ENCODE measurements at regions not wholly inside any gene's neighbourhood (a gene's known extent, or its start where the extent isn't known, plus 50 kb on each side); places are given as distances from the start of the nearest gene placed in this dataset.

- Histone ChIP-seq H3K27ac (ENCODE audit: low read depth in 1 of 2, low read length in 2 of 2) (no peak overlapping the region), H3K9me3 (replicated peaks in 1 of 2; ENCODE audit: control insufficient read depth in 1 of 2, insufficient read depth in 1 of 2, low read length in 2 of 2) (peaks cover 0 to 5% of the 10 kb centered on the region in 2 donors), H2AFZ (ENCODE audit: insufficient read depth, low read depth, low read length, poor library complexity, severe bottlenecking) (no peak overlapping the region), H4K20me1 (ENCODE audit: insufficient read depth, low read length) (no peaks in the 10 kb centered on the region), H3K4me1 (ENCODE audit: control insufficient read depth in 1 of 2, insufficient read depth in 2 of 2, low read length in 2 of 2) (no peaks in the 10 kb centered on the region), H3K79me2 (ENCODE audit: insufficient read depth, low read length) (no peaks in the 10 kb centered on the region), H3K36me3 (replicated peaks in 1 of 2; ENCODE audit: control insufficient read depth in 1 of 2, insufficient read depth in 2 of 2, low read length in 2 of 2) (no peaks in the 10 kb centered on the region), H3K4me2 (replicated peaks; ENCODE audit: extremely low read depth, low read length, poor library complexity, severe bottlenecking) (no peak overlapping the region), H3K27me3 (ENCODE audit: control insufficient read depth in 2 of 2, insufficient read depth in 2 of 2, low read length in 2 of 2) (no peaks in the 10 kb centered on the region), H3K9ac (ENCODE audit: insufficient read depth, low read length, poor library complexity, severe bottlenecking) (no peak overlapping the region), H3K4me3 (replicated peaks in 1 of 3; ENCODE audit: low read depth in 2 of 3, low read length in 3 of 3) (no peak overlapping the region)
- H3K4me3 Mint-ChIP-seq: no peak overlapping the region
- no CpG with 5 or more reads among the region's 4 CpGs for WGBS (ENCODE audit: insufficient coverage)
- DNase-seq: no peak
- H3K4me1 Mint-ChIP-seq: no peaks in the 10 kb centered on the region
- H3K9me3 Mint-ChIP-seq: peaks cover 0 to 13% (median 3%) of the 10 kb centered on the region in 7 donors
- intact Hi-C loops (cut with micrococcal nuclease): no loop called here
- peak overlapping the region in 1 of 7 donors; percentile 41 for H3K27ac Mint-ChIP-seq
- TF ChIP-seq CTCF (IDR thresholded peaks at IDR 0.05): no peak
- peaks cover 0 to 1% (median 0%) of the 10 kb centered on the region in 3 donors for H3K27me3 Mint-ChIP-seq (ENCODE audit: low read depth in 3 of 3)
- no peaks in the 10 kb centered on the region for H3K36me3 Mint-ChIP-seq
Measured at GRCh38 chr4:137609718-137610430, 77.6 kb upstream of the PCDH18 start.

- Histone ChIP-seq H4K20me1 (ENCODE audit: insufficient read depth, low read length) (no peaks in the 10 kb centered on the region), H3K9me3 (replicated peaks in 1 of 2; ENCODE audit: control insufficient read depth in 1 of 2, insufficient read depth in 1 of 2, low read length in 2 of 2) (peaks cover 0 to 1% of the 10 kb centered on the region in 2 donors), H3K4me2 (replicated peaks; ENCODE audit: extremely low read depth, low read length, poor library complexity, severe bottlenecking) (no peak overlapping the region), H3K4me1 (ENCODE audit: control insufficient read depth in 1 of 2, insufficient read depth in 2 of 2, low read length in 2 of 2) (no peaks in the 10 kb centered on the region), H3K9ac (ENCODE audit: insufficient read depth, low read length, poor library complexity, severe bottlenecking) (no peak overlapping the region), H3K36me3 (replicated peaks in 1 of 2; ENCODE audit: control insufficient read depth in 1 of 2, insufficient read depth in 2 of 2, low read length in 2 of 2) (no peaks in the 10 kb centered on the region), H3K4me3 (replicated peaks in 1 of 3; ENCODE audit: low read depth in 2 of 3, low read length in 3 of 3) (no peak overlapping the region), H2AFZ (ENCODE audit: insufficient read depth, low read depth, low read length, poor library complexity, severe bottlenecking) (no peak overlapping the region), H3K27me3 (ENCODE audit: control insufficient read depth in 2 of 2, insufficient read depth in 2 of 2, low read length in 2 of 2) (no peaks in the 10 kb centered on the region), H3K27ac (ENCODE audit: low read depth in 1 of 2, low read length in 2 of 2) (no peak overlapping the region), H3K79me2 (ENCODE audit: insufficient read depth, low read length) (no peaks in the 10 kb centered on the region)
- Mint-ChIP-seq H3K27me3 (ENCODE audit: low read depth in 3 of 3) (peaks cover 0 to 1% (median 0%) of the 10 kb centered on the region in 3 donors), H3K27ac (no peak overlapping the region), H3K9me3 (peaks cover 0 to 7% (median under 1%) of the 10 kb centered on the region in 7 donors), H3K36me3 (no peaks in the 10 kb centered on the region), H3K4me1 (no peaks in the 10 kb centered on the region), H3K4me3 (no peak overlapping the region)
- intact Hi-C loops (cut with micrococcal nuclease): no loop called here
- no peak for DNase-seq
- TF ChIP-seq CTCF (IDR thresholded peaks at IDR 0.05): no peak
- no CpG with 5 or more reads among the region's 1 CpG for WGBS (ENCODE audit: insufficient coverage)
Measured at GRCh38 chr4:137608085-137608484, 75.8 kb upstream of the PCDH18 start.
